CD4-positive, CD25-positive, alpha-beta regulatory T cell (primary cell): ENCODE measurements at regions not wholly inside any gene's neighbourhood (a gene's known extent, or its start where the extent isn't known, plus 50 kb on each side); places are given as distances from the start of the nearest gene placed in this dataset.

Experiments used
- ATAC-seq, 2 donors: fragments of 150-1000 bp; cut with Tn5 transposase; one replicate each; pipeline ENCODE4 v1.10.0; 2021; ENCODE audit warnings: low read depth in 2 of 2, moderate number of reproducible peaks in 2 of 2, moderate library complexity in 1 of 2
- DNase-seq, 3 donors: peaks; one replicate each; pipeline versions ENCODE4 v3.0.0 to v3.0.0-alpha.2; 2012 to 2022; ENCODE audit warnings: mixed read lengths in 1 of 3
- H3K27ac ChIP-seq: one replicate; pipeline ENCODE4 v1.7.0; 2013; ENCODE audit warnings: mild to moderate bottlenecking, low read length; ENCODE audit not compliant: insufficient read depth, poor library complexity, severe bottlenecking
- H3K27me3 ChIP-seq: one replicate; pipeline ENCODE4 v1.7.0; 2013; ENCODE audit warnings: low read length; ENCODE audit not compliant: control insufficient read depth, insufficient read depth
- H3K36me3 ChIP-seq: one replicate; pipeline ENCODE4 v1.7.0; 2013; ENCODE audit warnings: mild to moderate bottlenecking, low read length, moderate library complexity; ENCODE audit not compliant: control insufficient read depth, insufficient read depth
- H3K4me1 ChIP-seq: 2 replicates; pipeline ENCODE4 v1.7.0; 2013; ENCODE audit warnings: mild to moderate bottlenecking, low read length; ENCODE audit not compliant: insufficient read depth, control insufficient read depth, poor library complexity, severe bottlenecking
- H3K4me3 ChIP-seq: one replicate; pipeline ENCODE4 v1.7.0; 2013; ENCODE audit warnings: low read depth, mild to moderate bottlenecking, low read length, moderate library complexity
- H3K9me3 ChIP-seq, 2 experiments: 1 replicate in 1 of 2; 2 replicates in 1 of 2; pipeline ENCODE4 v1.7.0; 2013; ENCODE audit warnings: low read length in 2 of 2, mild to moderate bottlenecking in 1 of 2, moderate library complexity in 1 of 2; ENCODE audit not compliant: control insufficient read depth in 2 of 2
- H3K27ac Mint-ChIP-seq, 3 donors: one replicate each; pipeline ENCODE4 v1.8.0; 2020 to 2022; ENCODE audit warnings: mild to moderate bottlenecking in 3 of 3, mixed read lengths in 3 of 3, moderate library complexity in 2 of 3
- H3K27me3 Mint-ChIP-seq: one replicate; pipeline ENCODE4 v1.8.0; 2022; ENCODE audit warnings: mild to moderate bottlenecking, mixed read lengths
- H3K36me3 Mint-ChIP-seq: one replicate; pipeline ENCODE4 v1.8.0; 2020; ENCODE audit warnings: mixed read lengths
- H3K4me1 Mint-ChIP-seq, 4 donors: one replicate each; pipeline ENCODE4 v1.8.0; 2020 to 2022; ENCODE audit warnings: mixed read lengths in 4 of 4, mild to moderate bottlenecking in 1 of 4
- H3K4me3 Mint-ChIP-seq, 4 donors: one replicate each; pipeline ENCODE4 v1.8.0; 2020 to 2022; ENCODE audit warnings: mild to moderate bottlenecking in 4 of 4, mixed read lengths in 4 of 4, moderate library complexity in 3 of 4
- H3K9me3 Mint-ChIP-seq, 7 donors: one replicate each; pipeline ENCODE4 v1.8.0; 2020 to 2022; ENCODE audit warnings: mixed read lengths in 7 of 7, mild to moderate bottlenecking in 3 of 7, moderate library complexity in 2 of 7

- Histone ChIP-seq H3K36me3 (no peaks in the 10 kb centered on the region), H3K9me3 (no peaks in the 10 kb centered on the region), H3K27ac (no peak overlapping the region), H3K4me3 (no peak overlapping the region), H3K27me3 (no peaks in the 10 kb centered on the region), H3K4me1 (no peaks in the 10 kb centered on the region)
- Mint-ChIP-seq H3K4me1 (no peaks in the 10 kb centered on the region), H3K27ac (no peak overlapping the region), H3K36me3 (no peaks in the 10 kb centered on the region), H3K9me3 (peaks cover 0 to 6% (median 0%) of the 10 kb centered on the region in 7 donors), H3K27me3 (no peaks in the 10 kb centered on the region), H3K4me3 (no peak overlapping the region)
- ATAC-seq = no peak
- no peak for DNase-seq
Measured at GRCh38 chr6:23980965-23981364, 145.1 kb upstream of the NRSN1 start.

- H3K27me3 ChIP-seq = no peaks in the 10 kb centered on the region
- Mint-ChIP-seq H3K4me1 (no peaks in the 10 kb centered on the region), H3K27ac (no peak overlapping the region), H3K36me3 (no peaks in the 10 kb centered on the region), H3K27me3 (no peaks in the 10 kb centered on the region), H3K9me3 (peaks cover 0 to 6% (median 0%) of the 10 kb centered on the region in 7 donors), H3K4me3 (no peak overlapping the region)
- ATAC-seq (no peak), DNase-seq (no peak)
- H3K4me1 ChIP-seq = no peaks in the 10 kb centered on the region
- H3K4me3 ChIP-seq = no peak overlapping the region
- H3K36me3 ChIP-seq = no peaks in the 10 kb centered on the region
- no peak overlapping the region for H3K27ac ChIP-seq
- no peaks in the 10 kb centered on the region for H3K9me3 ChIP-seq
Measured at GRCh38 chr6:23981923-23982322, 144.1 kb upstream of the NRSN1 start.

GRCh38 chr6:23983735-23984134 is 142.3 kb upstream of the NRSN1 start:
- no peak overlapping the region for H3K4me3 Mint-ChIP-seq
- no peaks in the 10 kb centered on the region for H3K4me1 Mint-ChIP-seq
- Histone ChIP-seq H3K4me1 (no peaks in the 10 kb centered on the region), H3K4me3 (no peak overlapping the region), H3K36me3 (no peaks in the 10 kb centered on the region), H3K27ac (no peak overlapping the region), H3K9me3 (no peaks in the 10 kb centered on the region), H3K27me3 (no peaks in the 10 kb centered on the region)
- no peak for ATAC-seq
- no peak for DNase-seq
- no peak overlapping the region for H3K27ac Mint-ChIP-seq
- no peaks in the 10 kb centered on the region for H3K27me3 Mint-ChIP-seq
- H3K36me3 Mint-ChIP-seq = no peaks in the 10 kb centered on the region
- H3K9me3 Mint-ChIP-seq = peaks cover 0 to 6% (median 0%) of the 10 kb centered on the region in 7 donors

GRCh38 chr6:23985015-23985414 is 141.0 kb upstream of the NRSN1 start:
- Histone ChIP-seq H3K4me1 (no peaks in the 10 kb centered on the region), H3K36me3 (no peaks in the 10 kb centered on the region), H3K27me3 (no peaks in the 10 kb centered on the region), H3K27ac (no peak overlapping the region), H3K9me3 (no peaks in the 10 kb centered on the region), H3K4me3 (no peak overlapping the region)
- Mint-ChIP-seq H3K36me3 (no peaks in the 10 kb centered on the region), H3K27ac (no peak overlapping the region), H3K4me1 (no peaks in the 10 kb centered on the region), H3K27me3 (no peaks in the 10 kb centered on the region), H3K4me3 (no peak overlapping the region), H3K9me3 (peaks cover 0 to 6% (median 0%) of the 10 kb centered on the region in 7 donors)
- DNase-seq (no peak), ATAC-seq (no peak)

- peaks cover 0 to 7% (median 2%) of the 10 kb centered on the region in 7 donors for H3K9me3 Mint-ChIP-seq
- Histone ChIP-seq H3K4me1 (no peaks in the 10 kb centered on the region), H3K36me3 (no peaks in the 10 kb centered on the region), H3K4me3 (no peak overlapping the region), H3K27me3 (no peaks in the 10 kb centered on the region), H3K27ac (no peak overlapping the region), H3K9me3 (no peaks in the 10 kb centered on the region)
- H3K27me3 Mint-ChIP-seq = no peaks in the 10 kb centered on the region
- no peak overlapping the region for H3K4me3 Mint-ChIP-seq
- H3K27ac Mint-ChIP-seq = no peak overlapping the region
- H3K4me1 Mint-ChIP-seq = no peaks in the 10 kb centered on the region
- DNase-seq (no peak), ATAC-seq (no peak)
- no peaks in the 10 kb centered on the region for H3K36me3 Mint-ChIP-seq
Measured at GRCh38 chr6:23989885-23990533, 136.0 kb upstream of the NRSN1 start.

GRCh38 chr6:23994013-23994412 is 132.0 kb upstream of the NRSN1 start:
- no peaks in the 10 kb centered on the region for H3K27me3 Mint-ChIP-seq
- no peak for ATAC-seq
- no peak overlapping the region for H3K27ac Mint-ChIP-seq
- Histone ChIP-seq H3K27ac (no peak overlapping the region), H3K4me3 (no peak overlapping the region), H3K4me1 (no peaks in the 10 kb centered on the region), H3K36me3 (no peaks in the 10 kb centered on the region), H3K27me3 (no peaks in the 10 kb centered on the region), H3K9me3 (no peaks in the 10 kb centered on the region)
- no peaks in the 10 kb centered on the region for H3K4me1 Mint-ChIP-seq
- no peak for DNase-seq
- no peak overlapping the region for H3K4me3 Mint-ChIP-seq
- H3K9me3 Mint-ChIP-seq = peaks cover 0 to 11% (median 3%) of the 10 kb centered on the region in 7 donors
- no peaks in the 10 kb centered on the region for H3K36me3 Mint-ChIP-seq

GRCh38 chr6:24004062-24004461 is 122.0 kb upstream of the NRSN1 start:
- Histone ChIP-seq H3K9me3 (no peaks in the 10 kb centered on the region), H3K27me3 (no peaks in the 10 kb centered on the region), H3K4me3 (no peak overlapping the region), H3K27ac (no peak overlapping the region), H3K36me3 (no peaks in the 10 kb centered on the region), H3K4me1 (no peaks in the 10 kb centered on the region)
- Mint-ChIP-seq H3K27me3 (no peaks in the 10 kb centered on the region), H3K27ac (no peak overlapping the region), H3K4me3 (no peak overlapping the region), H3K4me1 (no peaks in the 10 kb centered on the region), H3K9me3 (peaks cover 0 to 5% (median 0%) of the 10 kb centered on the region in 7 donors), H3K36me3 (no peaks in the 10 kb centered on the region)
- DNase-seq (no peak), ATAC-seq (no peak)

- no peak overlapping the region for H3K4me3 ChIP-seq
- H3K36me3 ChIP-seq = no peaks in the 10 kb centered on the region
- Mint-ChIP-seq H3K36me3 (no peaks in the 10 kb centered on the region), H3K27ac (no peak overlapping the region), H3K4me1 (no peaks in the 10 kb centered on the region), H3K9me3 (peaks cover 0 to 5% (median 0%) of the 10 kb centered on the region in 7 donors), H3K4me3 (no peak overlapping the region), H3K27me3 (no peaks in the 10 kb centered on the region)
- H3K27me3 ChIP-seq = no peaks in the 10 kb centered on the region
- H3K4me1 ChIP-seq = no peaks in the 10 kb centered on the region
- DNase-seq (no peak), ATAC-seq (no peak)
- H3K9me3 ChIP-seq = no peaks in the 10 kb centered on the region
- no peak overlapping the region for H3K27ac ChIP-seq
Measured at GRCh38 chr6:24004659-24005058, 121.4 kb upstream of the NRSN1 start.
